ENCODE measurements at regions not wholly inside any gene's neighbourhood (a gene's known extent, or its start where the extent isn't known, plus 50 kb on each side); places are given as distances from the start of the nearest gene placed in this dataset.

DNA sequence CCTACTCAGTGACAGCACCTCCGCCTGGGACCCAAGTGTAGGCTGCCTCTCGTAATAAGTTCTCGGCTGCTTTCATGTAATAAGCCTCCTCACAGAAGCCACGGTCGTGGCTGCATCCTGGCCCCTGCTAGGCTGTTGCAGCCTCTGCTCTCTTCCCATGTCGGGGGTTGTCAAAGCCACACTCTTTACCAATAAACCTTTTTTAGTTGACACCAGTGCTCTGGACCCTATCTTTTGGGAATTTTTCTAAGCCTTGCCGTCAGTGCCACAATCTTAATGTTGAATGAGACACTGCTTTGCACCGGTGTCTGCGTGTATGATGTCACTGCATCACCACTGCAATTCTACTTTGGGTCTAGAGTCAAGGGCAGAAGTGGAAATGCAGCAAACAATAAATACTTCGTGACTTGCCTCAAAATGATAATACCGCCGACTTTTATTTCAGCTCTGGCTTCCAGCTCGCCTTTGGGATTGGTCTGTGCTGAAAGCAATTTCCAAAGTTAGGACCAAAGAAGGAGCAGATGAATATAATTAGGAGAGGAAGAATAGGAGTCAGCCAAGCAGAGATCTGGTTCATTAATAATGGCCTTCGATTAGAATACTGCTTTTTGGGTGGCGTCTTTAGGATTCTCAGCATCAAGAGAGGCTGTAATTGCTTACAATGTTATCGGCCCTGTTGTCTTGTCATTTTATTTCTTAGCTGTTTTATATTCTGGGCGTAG is 57.6 kb upstream of the CCN6 start:
- Histone ChIP-seq H3K27me3 (no peaks in the 10 kb centered on the region), H3K36me3 (no peaks in the 10 kb centered on the region), H3K4me1 (peaks cover 0 to 6% (median 0%) of the 10 kb centered on the region in 4 donors), H3K27ac (no peak overlapping the region), H3K4me3 (no peak overlapping the region), H3K9me3 (no peaks in the 10 kb centered on the region)
- TF ChIP-seq, protein P1, sequence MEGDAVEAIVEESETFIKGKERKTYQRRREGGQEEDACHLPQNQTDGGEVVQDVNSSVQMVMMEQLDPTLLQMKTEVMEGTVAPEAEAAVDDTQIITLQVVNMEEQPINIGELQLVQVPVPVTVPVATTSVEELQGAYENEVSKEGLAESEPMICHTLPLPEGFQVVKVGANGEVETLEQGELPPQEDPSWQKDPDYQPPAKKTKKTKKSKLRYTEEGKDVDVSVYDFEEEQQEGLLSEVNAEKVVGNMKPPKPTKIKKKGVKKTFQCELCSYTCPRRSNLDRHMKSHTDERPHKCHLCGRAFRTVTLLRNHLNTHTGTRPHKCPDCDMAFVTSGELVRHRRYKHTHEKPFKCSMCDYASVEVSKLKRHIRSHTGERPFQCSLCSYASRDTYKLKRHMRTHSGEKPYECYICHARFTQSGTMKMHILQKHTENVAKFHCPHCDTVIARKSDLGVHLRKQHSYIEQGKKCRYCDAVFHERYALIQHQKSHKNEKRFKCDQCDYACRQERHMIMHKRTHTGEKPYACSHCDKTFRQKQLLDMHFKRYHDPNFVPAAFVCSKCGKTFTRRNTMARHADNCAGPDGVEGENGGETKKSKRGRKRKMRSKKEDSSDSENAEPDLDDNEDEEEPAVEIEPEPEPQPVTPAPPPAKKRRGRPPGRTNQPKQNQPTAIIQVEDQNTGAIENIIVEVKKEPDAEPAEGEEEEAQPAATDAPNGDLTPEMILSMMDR (IDR thresholded peaks at IDR 0.05): no peak
- no peak for TF ChIP-seq POLR2A (IDR thresholded peaks at IDR 0.05)
- 72% methylated on average over 15 of the region's 17 CpGs for WGBS (ENCODE audit: insufficient coverage, low coverage, low lambda C conversion rate, missing lambda C conversion rate)
- DNase-seq (no peak), ATAC-seq (no peak)
- intact Hi-C loops (cut with DNase I): loop anchor here in 1 of 2 donors (5.0 kb wide), 1 partner anchor 284 kb away; no protein-coding TSS in a partner anchor

DNA sequence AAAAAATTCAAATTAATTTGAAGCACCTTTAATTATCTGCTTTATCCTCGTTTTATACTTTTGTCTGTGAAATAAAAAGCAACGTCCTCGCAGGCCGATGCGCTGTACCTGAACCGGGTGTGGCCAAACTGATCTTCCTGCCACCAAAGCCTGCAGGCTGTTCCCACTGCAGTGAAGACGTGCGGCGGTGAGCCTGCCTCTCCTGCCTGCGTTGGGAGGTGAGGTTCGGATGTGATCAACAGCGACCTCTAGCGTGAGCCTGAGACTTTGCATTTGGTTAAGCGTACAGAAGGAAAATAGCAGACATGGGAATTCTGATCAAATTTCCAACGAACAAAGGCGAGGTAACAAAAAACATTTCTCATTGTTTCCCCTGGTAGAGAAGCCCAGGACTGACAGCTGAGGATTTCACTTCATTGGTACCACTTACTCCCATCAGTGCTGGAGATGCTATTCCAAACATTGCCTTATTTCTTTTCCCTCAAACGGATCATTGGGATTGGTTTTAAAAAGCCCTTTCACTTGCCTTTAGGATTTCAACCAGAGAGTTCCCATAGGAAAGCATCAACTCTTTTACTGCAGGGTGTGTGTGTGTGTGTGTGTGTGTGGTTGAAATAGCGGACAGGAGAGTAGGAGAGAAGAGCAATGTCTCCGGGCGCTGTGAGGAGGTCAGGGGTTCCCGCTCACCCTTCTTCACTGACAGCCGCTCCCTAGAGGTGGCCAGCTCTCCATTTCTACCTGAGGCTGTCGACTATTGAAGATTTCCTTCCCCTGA is 56.6 kb upstream of the CCN6 start:
- intact Hi-C loops (cut with DNase I): loop anchor here in 1 of 2 donors (5.0 kb wide), 1 partner anchor 285 kb away; no protein-coding TSS in a partner anchor

DNA sequence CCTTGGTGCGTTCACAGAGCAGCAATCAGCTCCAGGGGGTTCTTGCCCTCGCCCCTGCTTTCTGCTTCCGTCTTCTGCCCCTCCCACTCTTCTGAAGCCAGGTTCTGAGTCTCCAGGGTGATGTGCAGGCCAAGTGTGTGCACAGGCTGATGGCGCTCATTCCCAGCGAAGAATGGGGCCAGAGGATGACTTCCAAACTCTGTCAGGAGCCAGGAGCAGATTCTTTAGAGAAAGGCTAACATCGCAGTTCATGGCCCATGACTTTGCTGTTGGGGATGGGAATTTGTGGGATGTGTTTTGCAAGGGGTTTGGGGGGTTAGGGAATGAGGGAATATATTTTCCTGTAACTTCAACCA is 56.1 kb upstream of the CCN6 start:
- ATAC-seq (no peak), DNase-seq (no peak)
- no peak overlapping the region for H3K4me3 ChIP-seq
- TF ChIP-seq, protein P1 (IDR thresholded peaks at IDR 0.05): no peak
- TF ChIP-seq POLR2A (IDR thresholded peaks at IDR 0.05): no peak
- H3K27me3 ChIP-seq: no peaks in the 10 kb centered on the region
- peaks cover 0 to 6% (median 0%) of the 10 kb centered on the region in 4 donors for H3K4me1 ChIP-seq
- 72% methylated on average over 2 of the region's 6 CpGs for WGBS (ENCODE audit: insufficient coverage, low coverage, low lambda C conversion rate, missing lambda C conversion rate)
- H3K36me3 ChIP-seq: no peaks in the 10 kb centered on the region
- intact Hi-C loops (cut with DNase I): loop anchor here in 1 of 2 donors (5.0 kb wide), 1 partner anchor 286 kb away; no protein-coding TSS in a partner anchor
- H3K9me3 ChIP-seq: no peaks in the 10 kb centered on the region
- no peak overlapping the region for H3K27ac ChIP-seq

More for the DNA sequence above, 56.6 kb upstream of the CCN6 start:
- Histone ChIP-seq H3K27ac (no peak overlapping the region), H3K27me3 (no peaks in the 10 kb centered on the region), H3K9me3 (no peaks in the 10 kb centered on the region), H3K4me1 (peaks cover 0 to 6% (median 0%) of the 10 kb centered on the region in 4 donors), H3K36me3 (no peaks in the 10 kb centered on the region), H3K4me3 (no peak overlapping the region)
- peak; percentile 79 to 85 (median 81) for DNase-seq
- no peak for TF ChIP-seq POLR2A (IDR thresholded peaks at IDR 0.05)
- TF ChIP-seq, protein P1 (IDR thresholded peaks at IDR 0.05): peak; percentile 87 to 94 (median 92)
- ATAC-seq: peak; percentile 98 to 100 (median 99)
- WGBS (ENCODE audit: insufficient coverage, low coverage, low lambda C conversion rate, missing lambda C conversion rate): 20% methylated on average over 22 of the region's 23 CpGs

DNA sequence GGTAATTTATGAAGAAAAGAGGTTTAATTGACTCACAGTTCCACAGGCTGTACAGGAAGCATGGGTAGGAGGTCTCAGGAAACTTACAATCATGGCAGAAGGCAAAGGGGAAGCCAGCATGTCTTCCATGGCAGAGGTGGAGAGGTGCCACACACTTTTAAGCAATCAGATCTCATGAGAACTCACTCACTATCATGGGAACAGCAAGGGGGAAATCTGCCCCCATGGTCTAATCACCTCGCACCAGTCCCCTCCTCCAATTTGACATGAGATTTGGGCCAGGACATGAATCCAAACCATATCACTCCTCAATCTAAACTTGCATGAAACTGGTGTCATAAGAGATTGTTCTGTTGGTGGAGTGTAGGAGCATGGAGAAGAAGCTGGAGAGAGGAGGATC is 51.6 kb upstream of the CCN6 start:
- H3K27ac ChIP-seq: no peak overlapping the region
- no peaks in the 10 kb centered on the region for H3K27me3 ChIP-seq
- no peak for TF ChIP-seq POLR2A (IDR thresholded peaks at IDR 0.05)
- TF ChIP-seq, protein P1 (IDR thresholded peaks at IDR 0.05): no peak
- 83% methylated on average over 1 of the region's 1 CpG for WGBS (ENCODE audit: insufficient coverage, low coverage, low lambda C conversion rate, missing lambda C conversion rate)
- H3K4me3 ChIP-seq: no peak overlapping the region
- peaks cover 0 to under 1% (median 0%) of the 10 kb centered on the region in 4 donors for H3K4me1 ChIP-seq
- intact Hi-C loops (cut with DNase I): no loop called here
- ATAC-seq (no peak), DNase-seq (no peak)
- no peaks in the 10 kb centered on the region for H3K36me3 ChIP-seq
- H3K9me3 ChIP-seq: no peaks in the 10 kb centered on the region

All from right lobe of liver (tissue), 6 donors.